HepG2 (cell line): ENCODE measurements at regions not wholly inside any gene's neighbourhood (a gene's known extent, or its start where the extent isn't known, plus 50 kb on each side); places are given as distances from the start of the nearest gene placed in this dataset.
"Not testable (repeated sequence)": the region's sequence is repeated elsewhere in the genome, so short reads cannot be mapped to it uniquely, and the experiment has no call there.

ENCODE experiments used
- ATAC-seq: fragments of 200-7000 bp; cut with Tn5 transposase; 3 replicates; pipeline ENCODE4 v1.9.1; 2020; ENCODE audit warnings: mild to moderate bottlenecking, moderate library complexity
- BruUV-seq: library from RNA; stranded (reverse); fragments of 400-500 nt; replicated peaks from 2 replicates; lab custom pipeline; 2021; lab: Mats Ljungman, UMichigan
- CTCF ChIA-PET: fragments of 300-600 bp; formaldehyde crosslinking; extraction: SDS; loops from one replicate; lab custom pipeline; 2021; ENCODE audit warnings: low total read pairs, inconsistent platforms, low intra/inter-chr PET ratio; lab: Yijun Ruan, JAX
- POLR2A ChIA-PET: fragments of 350-600 bp; sonication (Branson Sonifier 250); formaldehyde crosslinking; loops from one replicate; lab custom pipeline; 2020; ENCODE audit warnings: antibody characterized with exemption, inconsistent platforms; lab: Yijun Ruan, JAX
- DNase-seq: peaks from one replicate; pipeline ENCODE4 v3.0.0-alpha.2; 2015; ENCODE audit warnings: low spot score
- FAIRE-seq: peaks from 3 replicates; lab custom pipeline; 2011; peaks lifted over from hg19 to GRCh38; lab: Jason Lieb, UNC
- H2AFZ ChIP-seq: one replicate; pipeline ENCODE4 v1.6.1; 2011; ENCODE audit warnings: low read length, inconsistent platforms
- H3K27ac ChIP-seq: fragments of 300-600 bp; 3 replicates; pipeline ENCODE4 v1.8.0; 2011; ENCODE audit warnings: mixed run types, mild to moderate bottlenecking, mixed read lengths, low read length, inconsistent platforms; ENCODE audit not compliant: insufficient read depth; ENCODE audit errors: extremely low read length
- H3K27me3 ChIP-seq, 2 experiments: fragments of 200-600 bp in 1 of 2; 2 replicates in 1 of 2; 3 replicates in 1 of 2; pipeline versions ENCODE4 v1.6.0 to v1.8.0; 2011; ENCODE audit warnings: low read length in 2 of 2, mild to moderate bottlenecking in 2 of 2, moderate library complexity in 2 of 2, inconsistent platforms in 1 of 2; ENCODE audit not compliant: insufficient read depth in 2 of 2, control insufficient read depth in 1 of 2
- H3K36me3 ChIP-seq, 2 experiments: fragments of 200-600 bp in 1 of 2; replicated peaks in 1 of 2; 2 replicates in 1 of 2; 3 replicates in 1 of 2; pipeline versions ENCODE4 v1.5.1 to v1.8.0; 2011; ENCODE audit warnings: low read length in 2 of 2, inconsistent platforms in 1 of 2; ENCODE audit not compliant: insufficient read depth in 2 of 2, control insufficient read depth in 1 of 2
- H3K4me1 ChIP-seq: 2 replicates; pipeline ENCODE4 v1.5.1; 2012; ENCODE audit warnings: low read length, inconsistent platforms; ENCODE audit not compliant: insufficient read depth
- H3K4me2 ChIP-seq: 2 replicates; pipeline ENCODE4 v1.6.0; 2011; ENCODE audit warnings: low read depth, low read length, inconsistent platforms
- H3K4me3 ChIP-seq, 3 experiments: fragments of 200-600 bp in 1 of 3; sonication (generic), shearing (Covaris generic) in 1 of 3; replicated peaks in 1 of 3; 2 replicates each; pipeline ENCODE4 v1.5.1; 2011 to 2016; ENCODE audit warnings: low read length in 3 of 3, inconsistent platforms in 2 of 3, low read depth in 2 of 3, mild to moderate bottlenecking in 2 of 3, control low read depth in 1 of 3, mixed read lengths in 1 of 3; ENCODE audit not compliant: insufficient read depth in 1 of 3
- H3K79me2 ChIP-seq: one replicate; pipeline ENCODE4 v1.6.1; 2011; ENCODE audit warnings: low read length, inconsistent platforms; ENCODE audit not compliant: insufficient read depth
- H3K9ac ChIP-seq: 2 replicates; pipeline ENCODE4 v1.6.0; 2011; ENCODE audit warnings: mild to moderate bottlenecking, low read depth, low read length, inconsistent platforms; ENCODE audit not compliant: insufficient read depth
- H3K9me3 ChIP-seq: 2 replicates; pipeline ENCODE4 v1.5.1; 2012; ENCODE audit warnings: mild to moderate bottlenecking, low read length
- H4K20me1 ChIP-seq: 2 replicates; pipeline ENCODE4 v1.6.0; 2011; ENCODE audit warnings: inconsistent platforms, mild to moderate bottlenecking, low read length, moderate library complexity; ENCODE audit not compliant: insufficient read depth
- WGBS: methylation state at CpG from one replicate; pipeline ENCODE4 v1.1.6; 2017; ENCODE audit warnings: low lambda C conversion rate; 5-methylcytosine and 5-hydroxymethylcytosine counted together
- in situ Hi-C: cut with HindIII; loops from 2 replicates; pipeline ENCODE4 v1.10.0; 2017; ENCODE audit warnings: low pct_unique_long_range_greater_than_20kb; ENCODE audit not compliant: extremely low pct_ligation_motif_present
- intact Hi-C: fragments of 100-400 bp; cut with micrococcal nuclease; formaldehyde crosslinking; loops from one replicate; pipeline ENCODE4 v1.10.0; 2022; ENCODE audit not compliant: unreplicated experiment
- TF ChIP-seq, protein P1 (sequence below): sonication (generic); formaldehyde crosslinking; IDR thresholded peaks from 2 replicates; pipeline ENCODE4 v1.4.0; 2020; ENCODE audit warnings: missing genetic modification reagents

DNA sequence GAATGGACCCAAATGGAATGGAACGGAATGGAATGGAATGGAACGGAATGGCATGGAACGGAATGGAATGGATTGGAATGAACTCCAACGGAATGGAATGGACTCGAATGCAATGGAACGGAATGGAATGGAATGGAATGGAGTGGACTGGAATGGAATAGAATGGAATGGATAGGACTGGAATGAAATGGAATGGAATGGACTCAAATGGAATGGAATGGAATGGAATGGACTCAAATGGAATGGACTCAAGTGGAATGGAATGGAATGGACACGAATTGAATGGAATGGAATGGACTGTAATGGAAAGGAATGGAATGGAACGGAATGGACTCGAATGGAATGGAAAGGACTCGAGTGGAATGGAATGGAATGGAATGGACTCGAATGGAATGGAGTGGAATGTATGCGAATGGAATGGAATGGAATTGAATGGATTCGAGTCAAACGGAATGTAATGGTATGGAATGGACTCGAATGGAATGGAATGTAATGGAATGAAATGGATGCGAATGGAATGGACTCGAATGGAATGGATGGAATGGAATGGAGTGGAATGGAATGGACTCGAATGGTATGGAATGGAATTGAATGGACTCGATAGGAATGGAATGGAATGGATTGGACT lies 101.0 kb upstream of the FBXO28 start (continued):
- TF ChIP-seq, protein P1, sequence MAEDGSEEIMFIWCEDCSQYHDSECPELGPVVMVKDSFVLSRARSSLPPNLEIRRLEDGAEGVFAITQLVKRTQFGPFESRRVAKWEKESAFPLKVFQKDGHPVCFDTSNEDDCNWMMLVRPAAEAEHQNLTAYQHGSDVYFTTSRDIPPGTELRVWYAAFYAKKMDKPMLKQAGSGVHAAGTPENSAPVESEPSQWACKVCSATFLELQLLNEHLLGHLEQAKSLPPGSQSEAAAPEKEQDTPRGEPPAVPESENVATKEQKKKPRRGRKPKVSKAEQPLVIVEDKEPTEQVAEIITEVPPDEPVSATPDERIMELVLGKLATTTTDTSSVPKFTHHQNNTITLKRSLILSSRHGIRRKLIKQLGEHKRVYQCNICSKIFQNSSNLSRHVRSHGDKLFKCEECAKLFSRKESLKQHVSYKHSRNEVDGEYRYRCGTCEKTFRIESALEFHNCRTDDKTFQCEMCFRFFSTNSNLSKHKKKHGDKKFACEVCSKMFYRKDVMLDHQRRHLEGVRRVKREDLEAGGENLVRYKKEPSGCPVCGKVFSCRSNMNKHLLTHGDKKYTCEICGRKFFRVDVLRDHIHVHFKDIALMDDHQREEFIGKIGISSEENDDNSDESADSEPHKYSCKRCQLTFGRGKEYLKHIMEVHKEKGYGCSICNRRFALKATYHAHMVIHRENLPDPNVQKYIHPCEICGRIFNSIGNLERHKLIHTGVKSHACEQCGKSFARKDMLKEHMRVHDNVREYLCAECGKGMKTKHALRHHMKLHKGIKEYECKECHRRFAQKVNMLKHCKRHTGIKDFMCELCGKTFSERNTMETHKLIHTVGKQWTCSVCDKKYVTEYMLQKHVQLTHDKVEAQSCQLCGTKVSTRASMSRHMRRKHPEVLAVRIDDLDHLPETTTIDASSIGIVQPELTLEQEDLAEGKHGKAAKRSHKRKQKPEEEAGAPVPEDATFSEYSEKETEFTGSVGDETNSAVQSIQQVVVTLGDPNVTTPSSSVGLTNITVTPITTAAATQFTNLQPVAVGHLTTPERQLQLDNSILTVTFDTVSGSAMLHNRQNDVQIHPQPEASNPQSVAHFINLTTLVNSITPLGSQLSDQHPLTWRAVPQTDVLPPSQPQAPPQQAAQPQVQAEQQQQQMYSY (CRISPR knock-in tag), result peak; percentile 76; the same call in 1 of the 2 replicates
- TF ChIP-seq, all 625 proteins: peak for 2; not testable (repeated sequence) for 623

DNA sequence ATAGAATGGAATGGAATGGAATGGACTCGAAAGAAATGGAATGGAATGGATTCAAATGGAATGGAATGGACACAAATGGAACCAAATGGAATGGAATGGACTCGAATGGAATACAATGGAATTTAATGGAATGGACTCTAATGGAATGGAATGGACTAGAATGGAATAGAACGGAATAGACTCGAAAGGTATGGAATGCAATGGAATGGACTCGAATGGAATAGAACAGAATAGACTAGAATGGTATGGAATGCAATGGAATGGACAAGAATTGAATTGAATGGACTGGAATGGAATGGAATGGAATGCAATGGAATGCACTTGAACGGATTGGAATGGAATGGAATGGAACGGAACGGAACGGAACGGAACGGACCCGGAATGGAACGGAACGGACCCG lies 101.7 kb upstream of the FBXO28 start:
- POLR2A ChIA-PET, CTCF ChIA-PET, intact Hi-C loops, H3K27ac ChIP-seq, H3K9ac ChIP-seq, FAIRE-seq, BruUV-seq, DNase-seq, H3K4me3 ChIP-seq, H3K4me2 ChIP-seq, H3K79me2 ChIP-seq, H3K36me3 ChIP-seq, H2AFZ ChIP-seq, H3K4me1 ChIP-seq, in situ Hi-C loops, ATAC-seq, H3K27me3 ChIP-seq, H4K20me1 ChIP-seq: not testable (repeated sequence)
- peaks cover 51% of the 10 kb centered on the region for H3K9me3 ChIP-seq
- 74% methylated on average over 15 of the region's 15 CpGs for WGBS

DNA sequence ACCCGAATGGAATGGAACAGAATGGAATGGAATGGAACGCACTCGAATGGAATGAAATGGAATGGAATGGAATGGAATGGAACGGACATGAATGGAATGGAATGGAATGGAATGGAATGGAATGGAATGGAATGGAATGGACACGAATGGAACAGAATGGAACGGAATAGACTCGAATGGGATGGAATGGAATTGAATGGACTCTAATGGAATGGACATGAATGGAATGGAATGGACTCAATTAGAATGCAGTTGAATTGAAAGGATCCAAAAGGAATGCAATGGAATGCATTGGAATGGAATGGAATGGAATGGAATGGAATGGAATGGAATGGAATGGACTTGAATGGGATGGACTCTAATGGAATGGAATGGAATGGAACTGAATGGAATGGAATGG lies 102.2 kb upstream of the FBXO28 start:
- H3K9ac ChIP-seq, H3K27me3 ChIP-seq, H2AFZ ChIP-seq, POLR2A ChIA-PET, H3K36me3 ChIP-seq, H4K20me1 ChIP-seq, H3K27ac ChIP-seq, H3K4me3 ChIP-seq, CTCF ChIA-PET, H3K4me2 ChIP-seq, DNase-seq, H3K79me2 ChIP-seq, intact Hi-C loops, in situ Hi-C loops, H3K4me1 ChIP-seq, BruUV-seq: not testable (repeated sequence)
- H3K9me3 ChIP-seq, result peaks cover 51% of the 10 kb centered on the region
- WGBS, result 74% methylated on average over 7 of the region's 7 CpGs
- TF ChIP-seq, protein P1 (CRISPR knock-in tag), result peak; percentile 84; the same call in 1 of the 2 replicates
- TF ChIP-seq, all 625 proteins: peak for 1; not testable (repeated sequence) for 624
- not testable (repeated sequence) for FAIRE-seq, ATAC-seq
